ENCODE measurements at regions not wholly inside any gene's neighbourhood (a gene's known extent, or its start where the extent isn't known, plus 50 kb on each side); places are given as distances from the start of the nearest gene placed in this dataset.
"Not testable (repeated sequence)": the region's sequence is repeated elsewhere in the genome, so short reads cannot be mapped to it uniquely, and the experiment has no call there.

GRCh38 chr11:69205743-69206612 is 50.2 kb downstream of the SMIM38 start:
- H3K9me3 Mint-ChIP-seq = no peaks in the 10 kb centered on the region
- no peak overlapping the region for H3K27ac Mint-ChIP-seq
- H3K4me3 Mint-ChIP-seq = no peak overlapping the region
- DNase-seq = no peak
- peaks cover 15% of the 10 kb centered on the region for H3K27me3 Mint-ChIP-seq
- no peaks in the 10 kb centered on the region for H3K36me3 Mint-ChIP-seq (ENCODE audit: low read depth)
- peaks cover 6% of the 10 kb centered on the region for H3K4me1 Mint-ChIP-seq (ENCODE audit: low read depth)

GRCh38 chr11:69206613-69206965 is 50.9 kb downstream of the SMIM38 start:
- not testable (repeated sequence) for DNase-seq; H3K9me3 Mint-ChIP-seq; H3K27ac Mint-ChIP-seq; H3K4me3 Mint-ChIP-seq; H3K36me3 Mint-ChIP-seq (ENCODE audit: low read depth)
- peaks cover 10% of the 10 kb centered on the region for H3K4me1 Mint-ChIP-seq (ENCODE audit: low read depth)
- peaks cover 15% of the 10 kb centered on the region for H3K27me3 Mint-ChIP-seq

- H3K27me3 Mint-ChIP-seq = peaks cover 20% of the 10 kb centered on the region
- H3K27ac Mint-ChIP-seq = no peak overlapping the region
- no peaks in the 10 kb centered on the region for H3K36me3 Mint-ChIP-seq (ENCODE audit: low read depth)
- H3K9me3 Mint-ChIP-seq = no peaks in the 10 kb centered on the region
- no peak for DNase-seq
- peaks cover 16% of the 10 kb centered on the region for H3K4me1 Mint-ChIP-seq (ENCODE audit: low read depth)
- H3K4me3 Mint-ChIP-seq = no peak overlapping the region
Measured at GRCh38 chr11:69207165-69207889, 51.6 kb downstream of the SMIM38 start.

GRCh38 chr11:69208190-69209037 is 52.7 kb downstream of the SMIM38 start:
- no peak overlapping the region for H3K4me3 Mint-ChIP-seq
- DNase-seq = no peak
- H3K27me3 Mint-ChIP-seq = peaks cover 25% of the 10 kb centered on the region
- no peaks in the 10 kb centered on the region for H3K9me3 Mint-ChIP-seq
- peaks cover 25% of the 10 kb centered on the region for H3K4me1 Mint-ChIP-seq (ENCODE audit: low read depth)
- H3K36me3 Mint-ChIP-seq (ENCODE audit: low read depth) = no peaks in the 10 kb centered on the region
- H3K27ac Mint-ChIP-seq = no peak overlapping the region

- Mint-ChIP-seq H3K27ac (no peak overlapping the region), H3K27me3 (peaks cover 25% of the 10 kb centered on the region), H3K4me3 (no peak overlapping the region), H3K9me3 (no peaks in the 10 kb centered on the region), H3K36me3 (ENCODE audit: low read depth) (no peaks in the 10 kb centered on the region), H3K4me1 (ENCODE audit: low read depth) (peaks cover 30% of the 10 kb centered on the region)
- DNase-seq = no peak
Measured at GRCh38 chr11:69209038-69209350, 53.3 kb downstream of the SMIM38 start.

- Mint-ChIP-seq H3K4me3 (no peak overlapping the region), H3K36me3 (ENCODE audit: low read depth) (no peaks in the 10 kb centered on the region), H3K4me1 (ENCODE audit: low read depth) (peaks cover 31% of the 10 kb centered on the region), H3K27me3 (peaks cover 25% of the 10 kb centered on the region), H3K9me3 (no peaks in the 10 kb centered on the region), H3K27ac (no peak overlapping the region)
- DNase-seq = peak; percentile 14
Measured at GRCh38 chr11:69209421-69210309, 53.9 kb downstream of the SMIM38 start.

GRCh38 chr11:69210310-69211035 is 54.7 kb downstream of the SMIM38 start:
- peaks cover 25% of the 10 kb centered on the region for H3K27me3 Mint-ChIP-seq
- no peaks in the 10 kb centered on the region for H3K36me3 Mint-ChIP-seq (ENCODE audit: low read depth)
- no peak overlapping the region for H3K27ac Mint-ChIP-seq
- H3K9me3 Mint-ChIP-seq = no peaks in the 10 kb centered on the region
- no peak overlapping the region for H3K4me3 Mint-ChIP-seq
- H3K4me1 Mint-ChIP-seq (ENCODE audit: low read depth) = peaks cover 31% of the 10 kb centered on the region
- no peak for DNase-seq

- Mint-ChIP-seq H3K27ac (no peak overlapping the region), H3K9me3 (no peaks in the 10 kb centered on the region), H3K4me3 (no peak overlapping the region), H3K27me3 (peaks cover 25% of the 10 kb centered on the region), H3K36me3 (ENCODE audit: low read depth) (no peaks in the 10 kb centered on the region), H3K4me1 (ENCODE audit: low read depth) (peaks cover 31% of the 10 kb centered on the region)
- no peak for DNase-seq
Measured at GRCh38 chr11:69211540-69211919, 55.8 kb downstream of the SMIM38 start.

GRCh38 chr11:69211920-69212797 is 56.4 kb downstream of the SMIM38 start:
- Mint-ChIP-seq H3K4me1 (ENCODE audit: low read depth) (peaks cover 31% of the 10 kb centered on the region), H3K9me3 (no peaks in the 10 kb centered on the region), H3K36me3 (ENCODE audit: low read depth) (no peaks in the 10 kb centered on the region), H3K4me3 (no peak overlapping the region), H3K27me3 (peaks cover 25% of the 10 kb centered on the region), H3K27ac (no peak overlapping the region)
- peak; percentile 28 for DNase-seq

- DNase-seq = peak; percentile 23
- no peak overlapping the region for H3K4me3 Mint-ChIP-seq
- H3K27ac Mint-ChIP-seq = no peak overlapping the region
- peaks cover 31% of the 10 kb centered on the region for H3K4me1 Mint-ChIP-seq (ENCODE audit: low read depth)
- no peaks in the 10 kb centered on the region for H3K36me3 Mint-ChIP-seq (ENCODE audit: low read depth)
- peaks cover 25% of the 10 kb centered on the region for H3K27me3 Mint-ChIP-seq
- H3K9me3 Mint-ChIP-seq = no peaks in the 10 kb centered on the region
Measured at GRCh38 chr11:69212798-69213110, 57.0 kb downstream of the SMIM38 start.

GRCh38 chr11:69213316-69213715 is 57.6 kb downstream of the SMIM38 start:
- Mint-ChIP-seq H3K4me1 (ENCODE audit: low read depth) (peaks cover 31% of the 10 kb centered on the region), H3K9me3 (no peaks in the 10 kb centered on the region), H3K36me3 (ENCODE audit: low read depth) (no peaks in the 10 kb centered on the region), H3K27me3 (peaks cover 25% of the 10 kb centered on the region), H3K27ac (peak overlapping the region; percentile 50), H3K4me3 (no peak overlapping the region)
- peak; percentile 36 for DNase-seq

GRCh38 chr11:69213964-69214363 is 58.2 kb downstream of the SMIM38 start:
- no peak overlapping the region for H3K27ac Mint-ChIP-seq
- no peaks in the 10 kb centered on the region for H3K9me3 Mint-ChIP-seq
- peaks cover 31% of the 10 kb centered on the region for H3K4me1 Mint-ChIP-seq (ENCODE audit: low read depth)
- H3K27me3 Mint-ChIP-seq = peaks cover 25% of the 10 kb centered on the region
- no peaks in the 10 kb centered on the region for H3K36me3 Mint-ChIP-seq (ENCODE audit: low read depth)
- H3K4me3 Mint-ChIP-seq = no peak overlapping the region
- peak; percentile 23 for DNase-seq

GRCh38 chr11:69215216-69215615 is 59.5 kb downstream of the SMIM38 start:
- H3K4me3 Mint-ChIP-seq = no peak overlapping the region
- no peaks in the 10 kb centered on the region for H3K36me3 Mint-ChIP-seq (ENCODE audit: low read depth)
- peaks cover 23% of the 10 kb centered on the region for H3K27me3 Mint-ChIP-seq
- DNase-seq = no peak
- H3K4me1 Mint-ChIP-seq (ENCODE audit: low read depth) = peaks cover 29% of the 10 kb centered on the region
- H3K9me3 Mint-ChIP-seq = no peaks in the 10 kb centered on the region
- H3K27ac Mint-ChIP-seq = no peak overlapping the region

Data from activated T-cell treated with anti-CD3 and anti-CD28 coated beads, Interleukin-2, amount 50 U/mL, for 24 hours (primary cell).